ENCODE measurements at regions not wholly inside any gene's neighbourhood (a gene's known extent, or its start where the extent isn't known, plus 50 kb on each side); places are given as distances from the start of the nearest gene placed in this dataset.

GRCh38 chr4:79078339-79078738, 139.1 kb upstream of the PAQR3 start:
- no peak for DNase-seq

- DNase-seq = no peak
These were observed 134.8 kb upstream of the PAQR3 start for GRCh38 chr4:79074040-79074439.

GRCh38 chr4:79073471-79073870, 134.2 kb upstream of the PAQR3 start:
- DNase-seq = no peak

GRCh38 chr4:79065262-79065661, 126.0 kb upstream of the PAQR3 start:
- DNase-seq = no peak

GRCh38 chr4:79064806-79065205, 125.6 kb upstream of the PAQR3 start:
- DNase-seq = no peak

GRCh38 chr4:79059631-79060399, 120.6 kb upstream of the PAQR3 start:
- no peak for DNase-seq

GRCh38 chr4:79057772-79058171, 118.5 kb upstream of the PAQR3 start:
- DNase-seq = no peak

GRCh38 chr4:79053754-79054153, 114.5 kb upstream of the PAQR3 start:
- DNase-seq = no peak

GRCh38 chr4:79050541-79050880, 111.3 kb upstream of the PAQR3 start:
- no peak for DNase-seq

GRCh38 chr4:79049840-79050540, 110.8 kb upstream of the PAQR3 start:
- no peak for DNase-seq

- DNase-seq = no peak
These were observed 109.6 kb upstream of the PAQR3 start for GRCh38 chr4:79048878-79049277.

- no peak for DNase-seq
These were observed 108.1 kb upstream of the PAQR3 start for GRCh38 chr4:79047316-79047715.

- DNase-seq = no peak
These were observed 106.9 kb upstream of the PAQR3 start for GRCh38 chr4:79046016-79046592.

- DNase-seq = no peak
These were observed 105.0 kb upstream of the PAQR3 start for GRCh38 chr4:79044141-79044659.

GRCh38 chr4:79043138-79043537, 103.9 kb upstream of the PAQR3 start:
- DNase-seq = no peak

- peak in 1 of 2 experiments; percentile 6 for DNase-seq
These were observed 102.9 kb upstream of the PAQR3 start for GRCh38 chr4:79042079-79042674.

GRCh38 chr4:79034544-79034943, 95.3 kb upstream of the PAQR3 start:
- no peak for DNase-seq

- DNase-seq = no peak
These were observed 91.7 kb upstream of the PAQR3 start for GRCh38 chr4:79030973-79031372.

- no peak for DNase-seq
These were observed 88.4 kb upstream of the PAQR3 start for GRCh38 chr4:79027656-79028055.

GRCh38 chr4:79025170-79025569, 85.9 kb upstream of the PAQR3 start:
- no peak for DNase-seq

GRCh38 chr4:79023799-79024770, 84.8 kb upstream of the PAQR3 start:
- no peak for DNase-seq

- no peak for DNase-seq
These were observed 83.3 kb upstream of the PAQR3 start for GRCh38 chr4:79022529-79022928.
